ENCODE measurements at regions not wholly inside any gene's neighbourhood (a gene's known extent, or its start where the extent isn't known, plus 50 kb on each side); places are given as distances from the start of the nearest gene placed in this dataset.

DNA sequence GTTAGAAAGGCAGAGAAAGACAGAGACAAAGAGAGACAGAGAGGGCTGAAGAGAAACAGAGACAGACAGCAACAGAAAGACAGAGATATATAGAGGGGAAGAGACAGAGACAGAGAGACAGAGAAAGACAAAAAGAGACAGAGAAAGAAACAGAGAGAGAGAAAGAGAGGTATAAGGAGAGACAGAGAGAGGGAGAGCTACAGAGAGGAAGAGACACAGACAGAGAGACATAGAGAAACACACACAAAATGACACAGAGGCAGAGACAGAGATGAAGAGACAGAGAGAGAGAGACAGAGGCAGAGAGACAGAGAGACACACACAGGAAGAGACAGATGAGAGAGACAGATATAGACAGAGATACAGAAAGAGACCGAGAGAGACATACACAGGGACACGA, 168.6 kb downstream of the TMEM121 start:
- TF ChIP-seq, protein P1, sequence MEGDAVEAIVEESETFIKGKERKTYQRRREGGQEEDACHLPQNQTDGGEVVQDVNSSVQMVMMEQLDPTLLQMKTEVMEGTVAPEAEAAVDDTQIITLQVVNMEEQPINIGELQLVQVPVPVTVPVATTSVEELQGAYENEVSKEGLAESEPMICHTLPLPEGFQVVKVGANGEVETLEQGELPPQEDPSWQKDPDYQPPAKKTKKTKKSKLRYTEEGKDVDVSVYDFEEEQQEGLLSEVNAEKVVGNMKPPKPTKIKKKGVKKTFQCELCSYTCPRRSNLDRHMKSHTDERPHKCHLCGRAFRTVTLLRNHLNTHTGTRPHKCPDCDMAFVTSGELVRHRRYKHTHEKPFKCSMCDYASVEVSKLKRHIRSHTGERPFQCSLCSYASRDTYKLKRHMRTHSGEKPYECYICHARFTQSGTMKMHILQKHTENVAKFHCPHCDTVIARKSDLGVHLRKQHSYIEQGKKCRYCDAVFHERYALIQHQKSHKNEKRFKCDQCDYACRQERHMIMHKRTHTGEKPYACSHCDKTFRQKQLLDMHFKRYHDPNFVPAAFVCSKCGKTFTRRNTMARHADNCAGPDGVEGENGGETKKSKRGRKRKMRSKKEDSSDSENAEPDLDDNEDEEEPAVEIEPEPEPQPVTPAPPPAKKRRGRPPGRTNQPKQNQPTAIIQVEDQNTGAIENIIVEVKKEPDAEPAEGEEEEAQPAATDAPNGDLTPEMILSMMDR (IDR thresholded peaks at IDR 0.05): no peak
- TF ChIP-seq POLR2A (IDR thresholded peaks at IDR 0.05): no peak
